ENCODE measurements at regions not wholly inside any gene's neighbourhood (a gene's known extent, or its start where the extent isn't known, plus 50 kb on each side); places are given as distances from the start of the nearest gene placed in this dataset.

DNA sequence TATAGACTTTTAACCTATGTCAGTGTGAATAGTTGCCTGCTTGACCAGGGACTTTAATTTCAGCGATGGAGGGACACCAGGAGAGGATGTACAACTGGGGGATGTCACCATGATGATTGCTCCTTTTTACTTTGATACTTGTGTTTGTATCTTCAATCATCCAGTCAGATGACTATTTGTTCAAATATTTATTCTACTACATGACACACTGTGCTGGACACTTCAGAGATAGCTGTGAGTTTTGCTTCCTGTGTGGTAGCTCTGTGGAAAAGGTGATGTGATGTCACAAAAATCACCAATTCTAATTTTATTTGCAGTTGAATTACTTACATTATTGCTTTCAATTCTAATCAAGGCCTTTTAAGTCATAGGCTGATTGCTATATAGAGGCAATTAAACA is 62.7 kb upstream of the CREB5 start:
- H3K27ac ChIP-seq: no peak overlapping the region

GRCh38 chr7:28350662-28351061 is 61.7 kb upstream of the CREB5 start:
- Histone ChIP-seq H3K27ac (no peak overlapping the region), H3K9me3 (no peaks in the 10 kb centered on the region)

More for the DNA sequence above, 62.7 kb upstream of the CREB5 start:
- Histone ChIP-seq H3K9me3 (no peaks in the 10 kb centered on the region), H3K27me3 (no peaks in the 10 kb centered on the region), H3K4me1 (peaks cover 0 to 9% (median 0%) of the 10 kb centered on the region in 4 donors), H3K4me3 (no peak overlapping the region), H3K36me3 (no peaks in the 10 kb centered on the region)
- intact Hi-C loops (cut with DNase I; ENCODE audit: low total_unique reads): no loop called here
- TF ChIP-seq, protein P1, sequence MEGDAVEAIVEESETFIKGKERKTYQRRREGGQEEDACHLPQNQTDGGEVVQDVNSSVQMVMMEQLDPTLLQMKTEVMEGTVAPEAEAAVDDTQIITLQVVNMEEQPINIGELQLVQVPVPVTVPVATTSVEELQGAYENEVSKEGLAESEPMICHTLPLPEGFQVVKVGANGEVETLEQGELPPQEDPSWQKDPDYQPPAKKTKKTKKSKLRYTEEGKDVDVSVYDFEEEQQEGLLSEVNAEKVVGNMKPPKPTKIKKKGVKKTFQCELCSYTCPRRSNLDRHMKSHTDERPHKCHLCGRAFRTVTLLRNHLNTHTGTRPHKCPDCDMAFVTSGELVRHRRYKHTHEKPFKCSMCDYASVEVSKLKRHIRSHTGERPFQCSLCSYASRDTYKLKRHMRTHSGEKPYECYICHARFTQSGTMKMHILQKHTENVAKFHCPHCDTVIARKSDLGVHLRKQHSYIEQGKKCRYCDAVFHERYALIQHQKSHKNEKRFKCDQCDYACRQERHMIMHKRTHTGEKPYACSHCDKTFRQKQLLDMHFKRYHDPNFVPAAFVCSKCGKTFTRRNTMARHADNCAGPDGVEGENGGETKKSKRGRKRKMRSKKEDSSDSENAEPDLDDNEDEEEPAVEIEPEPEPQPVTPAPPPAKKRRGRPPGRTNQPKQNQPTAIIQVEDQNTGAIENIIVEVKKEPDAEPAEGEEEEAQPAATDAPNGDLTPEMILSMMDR (IDR thresholded peaks at IDR 0.05): no peak
- DNase-seq: no peak

DNA sequence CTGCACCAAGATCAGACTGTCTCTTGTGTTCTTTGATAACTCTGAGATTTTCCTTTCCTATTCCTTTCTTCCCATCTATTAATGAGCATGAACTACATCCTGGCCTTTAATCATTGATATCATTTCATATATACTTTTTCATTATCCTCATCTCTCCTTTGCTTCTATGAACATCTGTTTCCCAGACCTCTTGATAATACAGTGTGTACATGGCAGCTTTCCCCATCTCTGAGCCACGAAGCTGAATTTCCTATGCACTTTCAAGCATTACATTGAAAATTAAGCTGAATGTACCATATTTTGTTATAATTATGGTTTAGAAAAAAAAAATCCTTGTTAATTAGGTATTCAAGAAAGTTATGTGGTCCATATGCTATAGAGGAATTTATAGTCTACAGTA is 60.9 kb upstream of the CREB5 start:
- Histone ChIP-seq H3K4me1 (peaks cover 0 to 8% (median 0%) of the 10 kb centered on the region in 4 donors), H3K36me3 (no peaks in the 10 kb centered on the region), H3K4me3 (no peak overlapping the region), H3K9me3 (no peaks in the 10 kb centered on the region), H3K27ac (no peak overlapping the region), H3K27me3 (no peaks in the 10 kb centered on the region)
- DNase-seq: no peak
- TF ChIP-seq, protein P1 (IDR thresholded peaks at IDR 0.05): no peak
- intact Hi-C loops (cut with DNase I; ENCODE audit: low total_unique reads): no loop called here

More at GRCh38 chr7:28350662-28351061, 61.7 kb upstream of the CREB5 start:
- Histone ChIP-seq H3K4me3 (no peak overlapping the region), H3K4me1 (peaks cover 0 to 9% (median 0%) of the 10 kb centered on the region in 4 donors), H3K27me3 (no peaks in the 10 kb centered on the region), H3K36me3 (no peaks in the 10 kb centered on the region)
- DNase-seq: no peak
- intact Hi-C loops (cut with DNase I; ENCODE audit: low total_unique reads): no loop called here
- TF ChIP-seq, protein P1 (IDR thresholded peaks at IDR 0.05): no peak

- Histone ChIP-seq H3K4me3 (no peak overlapping the region), H3K36me3 (no peaks in the 10 kb centered on the region), H3K27me3 (no peaks in the 10 kb centered on the region), H3K4me1 (no peaks in the 10 kb centered on the region), H3K9me3 (no peaks in the 10 kb centered on the region), H3K27ac (no peak overlapping the region)
- TF ChIP-seq, protein P1 (IDR thresholded peaks at IDR 0.05): no peak
- DNase-seq: no peak
- intact Hi-C loops (cut with DNase I; ENCODE audit: low total_unique reads): no loop called here
Measured at GRCh38 chr7:28354601-28355402, 57.5 kb upstream of the CREB5 start.

DNA sequence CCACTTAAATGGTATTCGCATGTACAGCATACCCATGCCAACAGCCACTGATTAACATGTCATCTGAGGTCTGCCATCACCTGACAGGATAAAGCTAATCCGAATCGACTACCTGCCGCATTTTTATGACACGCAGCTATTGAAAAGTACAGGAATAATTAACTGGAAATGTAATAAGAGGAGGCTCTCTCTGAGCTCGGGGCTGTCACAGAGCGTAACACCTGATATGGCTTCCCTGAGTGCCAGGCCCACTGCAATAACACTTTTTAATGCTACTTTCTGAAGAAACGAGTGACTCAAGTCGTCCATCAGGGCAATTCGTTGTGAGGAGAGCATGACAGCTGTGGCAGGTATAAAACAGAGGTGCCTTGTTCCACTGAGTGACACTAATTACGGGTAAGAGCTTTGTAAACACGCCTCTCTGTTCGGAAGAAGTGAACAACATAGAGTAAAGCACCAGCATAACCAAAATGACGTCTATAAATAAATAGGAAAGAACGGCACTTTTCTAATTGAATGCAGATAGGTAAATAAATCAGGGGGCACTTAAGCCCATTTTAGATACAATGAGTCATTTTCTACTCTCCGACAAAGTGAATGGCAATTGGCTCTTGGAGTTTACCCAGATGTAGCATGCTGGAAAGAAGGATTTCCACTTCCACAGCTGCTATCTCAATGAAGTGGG is 56.5 kb upstream of the CREB5 start:
- intact Hi-C loops (cut with DNase I; ENCODE audit: low total_unique reads): no loop called here
- no peaks in the 10 kb centered on the region for H3K9me3 ChIP-seq

More for the DNA sequence above, 56.5 kb upstream of the CREB5 start:
- DNase-seq: no peak
- H3K27ac ChIP-seq: no peak overlapping the region
- no peaks in the 10 kb centered on the region for H3K36me3 ChIP-seq
- no peak overlapping the region for H3K4me3 ChIP-seq
- no peaks in the 10 kb centered on the region for H3K4me1 ChIP-seq
- TF ChIP-seq, protein P1 (IDR thresholded peaks at IDR 0.05): no peak
- H3K27me3 ChIP-seq: no peaks in the 10 kb centered on the region

Data from tibial artery (tissue), 4 donors.